GM06990 (cell line): ENCODE measurements at regions not wholly inside any gene's neighbourhood (a gene's known extent, or its start where the extent isn't known, plus 50 kb on each side); places are given as distances from the start of the nearest gene placed in this dataset.

Experiments
- DNase-seq: peaks from one replicate; pipeline ENCODE4 v3.0.0-alpha.2; 2011; ENCODE audit not compliant: insufficient read length; ENCODE audit errors: extremely low read depth
- H3K27me3 ChIP-seq: replicated peaks from 2 replicates; pipeline ENCODE4 v1.6.0; 2011; ENCODE audit warnings: low read length; ENCODE audit not compliant: control insufficient read depth, insufficient read depth
- H3K36me3 ChIP-seq: 2 replicates; pipeline ENCODE4 v1.5.1; 2011; ENCODE audit warnings: low read length; ENCODE audit not compliant: control insufficient read depth, insufficient read depth
- H3K4me3 ChIP-seq: replicated peaks from 2 replicates; pipeline ENCODE4 v1.5.1; 2011; ENCODE audit warnings: low read depth, mild to moderate bottlenecking, control low read depth, low read length
- CTCF ChIP-seq: IDR thresholded peaks from 2 replicates; pipeline ENCODE4 v1.5.1; 2011; ENCODE audit warnings: low read length, control low read depth, mild to moderate bottlenecking, inconsistent platforms; ENCODE audit not compliant: insufficient read depth, poor library complexity, severe bottlenecking

GRCh38 chr6:120590611-120591010, 743.7 kb downstream of the TBC1D32 start:
- no peak for DNase-seq
- Histone ChIP-seq H3K36me3 (no peaks in the 10 kb centered on the region), H3K4me3 (no peak overlapping the region), H3K27me3 (no peaks in the 10 kb centered on the region)
- no peak for TF ChIP-seq CTCF

DNA sequence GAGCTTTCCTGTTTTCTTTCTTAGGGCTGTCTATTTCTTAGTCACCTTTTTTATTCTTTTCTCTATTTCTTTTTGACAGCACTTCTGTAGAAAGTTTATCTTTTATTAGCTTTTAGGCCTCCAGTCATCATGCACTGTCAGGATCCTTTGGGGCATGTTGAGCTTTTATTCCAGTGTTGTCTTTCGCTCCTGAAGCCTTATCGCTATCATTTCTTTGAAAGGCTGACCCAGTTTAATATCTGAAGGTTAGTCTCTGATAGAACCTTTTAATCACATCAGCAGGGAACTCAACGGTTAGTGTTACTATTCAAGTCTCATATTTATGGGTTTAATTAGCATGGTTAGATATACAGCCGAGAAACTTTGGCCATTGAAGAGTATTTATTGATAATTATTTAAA, 745.9 kb downstream of the TBC1D32 start:
- TF ChIP-seq CTCF, result no peak

GRCh38 chr6:120587381-120587780, 746.9 kb downstream of the TBC1D32 start:
- no peak for DNase-seq
- no peaks in the 10 kb centered on the region for H3K27me3 ChIP-seq
- no peak for TF ChIP-seq CTCF
- H3K4me3 ChIP-seq, result no peak overlapping the region
- H3K36me3 ChIP-seq, result no peaks in the 10 kb centered on the region

More for the DNA sequence above, 745.9 kb downstream of the TBC1D32 start:
- no peaks in the 10 kb centered on the region for H3K27me3 ChIP-seq
- no peaks in the 10 kb centered on the region for H3K36me3 ChIP-seq
- H3K4me3 ChIP-seq, result no peak overlapping the region
- DNase-seq, result no peak

DNA sequence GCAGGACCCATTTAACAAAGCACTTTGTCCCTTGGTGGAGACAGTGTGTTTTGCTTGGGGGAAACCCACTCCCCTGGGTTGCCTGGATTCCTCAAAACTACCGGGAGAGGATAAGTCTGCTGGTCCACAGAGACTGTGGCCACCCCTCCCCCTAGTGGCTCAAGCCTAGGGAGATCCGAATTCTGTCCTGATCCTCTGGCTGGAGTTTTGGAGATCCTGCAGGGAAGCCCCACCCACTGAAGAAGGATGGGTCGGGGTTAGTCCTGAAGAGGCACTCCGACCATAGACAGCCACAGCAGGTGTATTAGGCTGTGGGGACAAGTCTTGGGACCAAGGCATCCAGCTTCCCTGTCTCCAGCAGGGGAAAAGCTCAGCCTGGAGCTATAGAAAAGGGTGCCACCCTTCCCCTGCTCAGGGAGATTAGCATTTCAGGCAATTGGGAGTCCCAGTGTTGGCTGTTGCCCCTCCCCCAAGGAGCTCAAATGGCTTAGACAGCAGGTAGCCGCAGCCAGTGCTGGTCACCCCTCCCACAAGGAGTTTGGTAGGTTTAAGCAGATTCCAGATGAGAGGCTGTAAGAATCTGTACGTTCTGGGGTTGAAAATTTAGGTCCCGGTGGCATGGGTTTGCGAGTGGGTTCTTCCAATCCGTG, 750.0 kb downstream of the TBC1D32 start:
- TF ChIP-seq CTCF, result no peak
- Histone ChIP-seq H3K4me3 (no peak overlapping the region), H3K36me3 (no peaks in the 10 kb centered on the region), H3K27me3 (no peaks in the 10 kb centered on the region)
- no peak for DNase-seq

DNA sequence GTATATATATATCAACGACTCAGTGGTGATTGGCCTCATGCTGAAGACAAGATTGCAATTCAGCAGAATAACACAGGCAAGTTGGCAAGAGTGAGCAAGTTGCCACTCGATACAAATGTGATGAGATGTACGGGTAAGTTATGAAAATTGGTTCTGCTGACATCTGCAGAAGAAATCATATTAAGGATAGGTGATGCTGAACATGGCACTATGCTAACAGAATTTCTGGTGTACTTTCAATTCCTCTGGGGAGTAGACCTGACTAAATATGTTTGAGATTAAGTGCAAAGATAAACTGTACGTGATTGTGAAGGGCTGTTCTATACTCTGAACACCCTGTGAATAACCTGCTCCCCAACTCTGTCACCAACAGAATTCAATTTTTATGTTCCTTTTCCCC, 758.2 kb downstream of the TBC1D32 start:
- DNase-seq, result no peak
- TF ChIP-seq CTCF, result no peak
- H3K4me3 ChIP-seq, result no peak overlapping the region
- no peaks in the 10 kb centered on the region for H3K36me3 ChIP-seq
- no peaks in the 10 kb centered on the region for H3K27me3 ChIP-seq

- no peaks in the 10 kb centered on the region for H3K27me3 ChIP-seq
- H3K4me3 ChIP-seq, result no peak overlapping the region
- no peaks in the 10 kb centered on the region for H3K36me3 ChIP-seq
- DNase-seq, result no peak
- no peak for TF ChIP-seq CTCF
These were observed 764.6 kb downstream of the TBC1D32 start for GRCh38 chr6:120569714-120570113.
